GM21723 (cell line): ENCODE measurements at regions not wholly inside any gene's neighbourhood (a gene's known extent, or its start where the extent isn't known, plus 50 kb on each side); places are given as distances from the start of the nearest gene placed in this dataset.

ENCODE experiments used
- ATAC-seq: cut with Tn5 transposase; IDR thresholded peaks from one replicate; pipeline ENCODE4 v1.9.1; 2021; ENCODE audit warnings: mild to moderate bottlenecking, moderate library complexity; ENCODE audit not compliant: unreplicated experiment

DNA sequence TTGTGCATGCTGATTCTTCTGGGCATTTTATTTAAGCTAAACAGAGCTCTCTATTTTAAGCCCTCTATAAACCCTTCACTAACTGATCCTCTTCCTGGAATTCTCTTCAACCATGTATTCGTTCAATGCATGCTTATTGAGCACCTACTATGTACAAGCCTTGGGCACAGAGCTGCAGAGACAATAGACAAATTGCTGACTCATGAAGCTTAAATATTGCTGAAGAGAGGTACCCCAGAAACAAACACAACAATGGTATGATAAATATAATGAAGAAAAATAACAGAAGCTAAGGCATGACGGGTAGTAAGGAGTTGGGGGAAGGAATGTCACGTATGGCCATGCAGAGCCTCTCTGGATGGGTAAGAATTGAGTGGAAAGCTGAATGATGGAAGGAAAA, 222.2 kb downstream of the PPARGC1A start:
- ATAC-seq, result no peak

DNA sequence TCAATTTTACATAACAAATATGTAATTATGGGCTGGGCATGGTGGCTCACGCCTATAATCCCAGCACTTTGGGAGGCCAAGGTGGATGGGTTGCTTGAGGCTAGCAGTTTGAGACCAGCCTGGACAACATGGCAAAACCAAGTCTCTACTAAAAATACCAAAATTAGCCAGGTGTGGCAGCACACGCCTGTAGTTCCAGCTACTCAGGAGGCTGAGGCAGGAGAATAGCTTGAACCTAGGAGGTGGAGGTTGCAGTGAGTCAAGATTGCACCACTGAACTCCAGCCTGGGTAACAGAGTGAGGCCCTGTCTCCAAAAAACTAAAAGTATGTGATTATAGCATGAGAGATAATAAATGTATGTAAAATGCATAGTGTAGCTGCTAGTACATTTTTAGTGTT, 229.0 kb downstream of the PPARGC1A start:
- ATAC-seq, result no peak

DNA sequence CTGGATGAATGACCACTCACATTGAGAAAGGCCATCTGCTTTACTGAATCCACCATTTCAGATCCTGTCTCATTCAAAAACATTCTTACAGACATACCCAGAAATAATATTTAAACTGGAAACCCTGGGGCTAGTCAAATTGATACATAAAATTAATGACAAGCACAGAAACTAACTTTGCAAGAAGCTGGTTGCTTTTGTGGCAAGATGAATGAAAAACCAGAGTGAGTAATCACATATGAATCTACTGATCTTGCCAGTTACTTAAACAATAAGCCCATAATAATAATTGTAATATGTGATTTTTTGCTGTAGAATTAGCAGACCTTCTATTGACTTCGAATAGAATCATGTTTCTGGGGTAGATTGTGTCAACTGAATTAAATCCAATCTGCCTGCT, 235.1 kb downstream of the PPARGC1A start:
- no peak for ATAC-seq

DNA sequence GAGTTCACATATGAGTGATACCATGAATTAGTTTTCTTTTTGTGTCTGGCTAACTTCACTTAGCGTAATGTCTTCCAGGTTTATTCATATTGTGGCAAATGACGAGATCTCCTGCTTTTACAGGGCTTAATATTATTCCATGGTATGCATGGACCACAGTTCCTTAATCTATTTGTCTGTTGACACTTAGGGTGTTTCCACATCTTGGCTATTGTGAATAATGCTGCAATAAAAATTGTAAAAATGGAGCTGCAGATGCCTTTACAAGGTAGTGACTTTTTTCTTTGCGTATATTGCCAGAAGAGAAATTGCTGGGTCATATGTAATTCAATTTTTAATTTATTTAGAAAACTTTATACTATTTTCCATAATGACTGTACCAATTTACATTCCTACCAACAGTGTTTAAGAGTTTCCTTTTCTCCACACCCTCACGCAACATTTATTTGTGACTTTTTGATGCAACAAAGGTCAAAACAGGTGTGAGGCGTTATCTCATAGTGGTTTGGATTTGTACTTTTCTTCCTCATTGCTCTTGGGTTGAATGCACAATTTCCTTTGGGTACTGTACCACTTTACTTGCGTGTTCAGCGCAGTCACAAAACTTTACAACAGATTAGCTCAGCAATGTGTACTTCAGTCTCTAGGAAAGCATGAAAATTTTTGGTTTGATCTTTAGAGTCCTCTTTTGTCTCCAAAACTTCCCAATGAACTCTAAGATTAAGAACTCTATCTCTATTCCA, 240.8 kb downstream of the PPARGC1A start:
- ATAC-seq, result no peak

DNA sequence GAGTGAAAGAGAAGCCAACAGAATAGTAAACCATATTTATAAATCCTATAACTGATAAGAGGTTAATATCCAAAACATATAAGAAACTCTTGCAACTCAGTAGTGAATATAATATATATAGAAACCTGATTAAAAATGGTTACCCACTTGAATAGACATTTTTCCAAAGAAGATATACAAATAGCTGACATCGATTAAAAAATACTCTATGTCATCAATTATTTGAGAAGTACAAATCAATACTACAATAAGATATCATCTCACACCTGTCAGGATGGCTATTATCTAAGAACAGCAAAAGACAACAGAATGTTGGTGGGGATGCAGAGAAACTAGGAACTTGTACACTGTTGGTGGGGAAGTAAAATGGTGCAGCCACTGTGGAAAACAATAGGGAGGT, 254.4 kb downstream of the PPARGC1A start:
- ATAC-seq, result no peak

DNA sequence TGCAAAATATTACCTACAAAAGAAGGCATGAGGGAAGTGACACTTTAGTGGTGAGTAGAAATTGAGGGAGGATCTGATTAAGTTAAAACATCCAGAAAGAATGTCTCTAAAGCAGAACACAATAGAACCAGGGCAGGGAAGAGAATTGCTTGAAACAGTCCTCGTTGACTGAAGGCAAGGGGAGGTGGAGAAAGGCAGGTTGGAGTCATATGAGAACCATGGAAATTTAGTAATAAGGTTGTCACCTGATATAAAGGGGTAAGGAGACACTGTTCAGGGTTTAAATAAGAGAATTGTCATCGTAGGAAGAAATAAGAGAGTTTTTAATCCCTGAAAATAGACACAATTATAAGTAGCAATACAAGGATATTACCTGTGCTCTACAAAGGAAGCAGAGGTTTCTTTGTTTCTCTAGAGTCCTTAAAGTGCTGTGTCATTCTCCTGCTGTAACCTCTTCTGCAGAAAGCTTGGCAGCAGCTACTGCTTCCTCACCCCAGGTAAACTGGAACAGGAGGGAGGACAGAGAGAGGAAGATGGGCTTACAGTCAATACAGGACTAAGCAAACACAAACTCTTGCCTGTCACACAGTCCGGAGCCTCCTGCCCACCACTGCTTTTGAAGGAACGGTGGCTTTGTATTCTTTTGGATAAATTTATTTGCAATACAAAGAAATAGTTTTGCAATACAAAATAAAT, 258.4 kb downstream of the PPARGC1A start:
- ATAC-seq, result no peak

DNA sequence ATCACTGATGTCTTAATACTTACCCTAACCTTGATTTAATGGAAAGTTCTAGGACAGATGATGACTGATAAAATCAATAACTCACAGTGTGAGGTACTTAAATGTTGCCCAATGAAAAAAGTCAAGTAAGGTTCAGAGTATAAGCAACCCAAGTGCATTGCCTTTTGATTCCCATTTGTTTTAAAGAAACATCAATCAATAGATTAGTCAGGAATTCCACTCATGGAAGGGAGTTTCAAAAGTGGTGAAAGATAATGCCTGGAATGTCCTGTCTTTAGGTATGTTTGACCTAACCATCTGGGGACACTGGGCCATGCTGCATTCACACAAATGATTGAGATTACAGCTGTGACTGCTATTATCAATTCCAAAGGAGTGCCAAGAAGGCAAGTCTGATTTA, 259.7 kb downstream of the PPARGC1A start:
- ATAC-seq, result no peak

DNA sequence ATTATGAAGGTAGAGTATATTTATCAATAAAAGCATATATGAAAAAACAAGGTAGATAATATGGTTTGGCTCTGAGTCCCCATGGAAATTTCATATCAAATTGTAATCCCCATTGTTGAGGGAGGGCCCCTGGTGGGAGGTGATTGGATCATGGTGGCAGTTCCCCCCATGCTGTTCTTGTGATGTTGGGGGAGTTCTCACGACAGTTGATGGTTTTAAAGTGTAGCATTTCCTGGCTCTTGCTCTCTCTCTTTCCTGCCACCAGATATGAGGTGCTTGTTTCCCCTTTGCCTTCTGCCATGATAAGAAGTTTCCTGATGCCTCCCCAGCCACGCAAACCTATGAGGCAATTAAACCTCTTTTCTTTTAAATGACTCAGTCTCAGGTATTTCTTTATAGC, 260.4 kb downstream of the PPARGC1A start:
- ATAC-seq, result no peak

DNA sequence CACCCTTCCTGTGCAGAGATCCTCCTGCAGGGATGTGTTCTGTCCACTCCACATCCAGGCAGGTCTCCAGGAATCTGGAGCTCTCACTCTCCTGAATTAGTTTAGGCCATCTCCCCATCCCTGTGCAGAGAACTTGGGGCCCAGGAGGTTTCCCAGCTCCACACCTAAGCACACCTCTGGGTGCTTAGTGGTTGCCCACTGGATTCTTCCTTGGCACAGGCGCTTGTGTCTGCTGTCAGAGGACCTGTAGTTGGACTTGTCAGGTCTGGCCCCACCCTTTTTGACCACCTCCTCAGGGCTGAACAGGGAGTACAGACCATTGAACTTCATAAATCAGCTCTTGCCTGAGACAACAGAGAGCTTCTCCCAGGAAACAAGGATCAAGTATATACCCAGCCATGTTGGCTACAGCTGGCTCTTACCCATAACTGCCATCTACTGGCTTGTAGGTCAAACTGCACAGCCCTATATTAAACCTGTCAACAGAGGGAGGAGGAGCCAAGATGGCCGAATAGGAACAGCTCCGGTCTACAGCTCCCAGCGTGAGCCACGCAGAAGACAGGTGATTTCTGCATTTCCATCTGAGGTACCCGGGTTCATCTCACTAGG, 275.5 kb downstream of the PPARGC1A start:
- ATAC-seq, result no peak

DNA sequence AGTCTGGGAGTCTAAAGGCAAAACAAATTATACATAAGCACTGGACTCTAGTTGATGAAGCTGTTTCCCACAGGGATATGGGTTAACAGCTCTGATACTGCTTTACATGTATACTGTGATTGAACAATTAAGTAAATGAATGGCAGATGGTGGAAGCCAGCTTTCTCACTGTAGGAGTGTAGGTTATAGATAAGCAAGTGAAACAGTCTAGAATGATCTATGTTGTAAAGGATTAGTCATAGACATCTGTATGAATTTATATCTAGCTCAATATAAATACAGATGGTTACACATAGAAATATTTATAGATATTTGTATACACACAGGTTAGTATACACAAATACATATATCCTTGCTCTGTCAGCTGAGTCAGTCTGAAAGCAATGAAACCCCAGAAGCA, 276.1 kb downstream of the PPARGC1A start:
- ATAC-seq, result no peak

DNA sequence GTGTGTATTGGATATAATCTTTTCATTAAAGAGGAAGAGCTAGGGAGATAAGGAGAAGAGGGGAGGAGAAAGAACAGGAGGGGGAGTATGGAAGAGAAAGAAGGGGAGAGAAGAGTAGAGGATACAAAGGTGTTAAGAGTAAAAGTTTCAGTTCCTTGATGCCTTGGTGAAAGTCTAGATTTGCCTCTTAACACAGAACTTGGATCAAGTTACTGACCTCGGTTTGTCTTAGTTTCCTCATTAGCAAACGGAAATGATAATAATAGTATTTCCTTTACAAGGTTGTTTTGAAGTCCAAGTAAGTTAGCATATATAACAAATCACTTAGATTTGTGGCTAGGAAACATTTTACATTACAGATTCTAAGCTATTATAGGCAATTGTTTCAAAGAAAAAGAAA, 287.1 kb downstream of the PPARGC1A start:
- no peak for ATAC-seq

DNA sequence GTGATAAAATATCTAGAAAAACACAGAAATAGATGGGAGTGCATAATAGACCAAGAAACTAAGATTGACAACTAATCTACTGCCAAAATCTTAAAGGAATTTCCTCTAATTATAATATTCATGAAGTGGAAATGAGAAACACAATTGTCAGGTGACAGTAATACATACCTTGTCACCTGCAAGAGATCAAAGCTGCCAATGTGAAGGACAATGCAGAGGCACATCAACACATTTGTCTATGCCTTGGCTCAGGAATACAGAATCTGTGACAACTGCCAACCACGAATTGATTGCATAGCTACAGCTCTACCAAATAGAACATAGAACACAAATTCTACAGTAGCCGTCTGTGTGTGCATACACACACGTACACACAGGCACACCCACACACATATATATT, 295.7 kb downstream of the PPARGC1A start:
- no peak for ATAC-seq

DNA sequence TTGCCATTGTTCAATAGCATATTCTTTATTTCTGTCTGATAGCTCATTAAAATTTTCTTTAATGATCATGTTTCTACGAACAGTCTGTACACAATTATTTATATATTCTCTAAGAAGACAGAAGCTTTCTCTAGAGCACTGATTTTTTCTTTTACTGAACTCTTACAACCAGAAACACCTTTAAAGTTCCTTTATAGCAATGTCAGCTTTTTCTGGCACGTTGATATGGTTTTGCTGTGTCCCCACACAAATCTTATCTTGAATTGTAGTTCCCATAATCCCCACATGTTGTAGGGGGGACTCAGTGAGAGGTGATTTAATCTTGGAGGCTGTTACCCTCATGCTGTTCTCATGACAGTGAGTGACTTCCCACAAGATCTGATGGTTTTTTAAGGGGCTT, 299.4 kb downstream of the PPARGC1A start:
- ATAC-seq, result no peak

DNA sequence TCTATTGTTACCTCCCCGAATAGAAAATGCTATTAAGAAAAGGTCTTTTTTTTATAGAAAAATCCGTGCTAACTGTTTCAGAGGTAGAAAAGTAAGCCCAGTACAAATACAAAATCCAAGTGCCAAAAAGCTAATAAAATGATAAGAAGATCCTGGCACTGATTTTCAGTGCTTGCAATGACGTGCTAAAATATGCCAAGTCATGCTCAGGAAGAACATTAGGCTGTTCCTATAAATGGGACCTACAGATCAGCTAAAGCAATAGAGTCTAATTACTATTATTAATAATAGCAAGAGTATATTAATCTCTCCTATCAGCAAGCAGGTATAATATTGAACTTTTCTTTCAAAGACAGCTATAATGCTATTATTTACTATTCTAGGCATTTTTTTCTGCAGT, 305.8 kb downstream of the PPARGC1A start:
- ATAC-seq, result no peak

DNA sequence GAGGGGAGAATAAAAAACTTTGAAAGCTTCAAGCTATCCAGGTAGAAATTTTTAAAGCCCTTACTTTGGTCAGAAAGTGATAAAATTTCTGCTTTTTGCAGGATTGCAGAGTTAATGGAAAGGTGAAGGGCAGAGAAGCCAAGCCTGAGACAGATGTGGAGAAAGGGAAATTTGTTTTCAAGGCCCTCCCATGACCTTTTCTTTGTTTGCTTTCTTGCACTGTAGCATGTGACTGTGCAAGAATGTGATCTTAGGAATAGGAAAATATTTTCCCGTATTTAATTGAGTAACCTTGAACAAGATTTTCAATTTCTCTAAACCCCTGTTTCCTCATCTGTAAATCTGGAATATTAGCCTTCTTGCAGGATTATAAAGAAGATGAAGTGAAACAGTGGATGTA, 307.2 kb downstream of the PPARGC1A start:
- no peak for ATAC-seq

DNA sequence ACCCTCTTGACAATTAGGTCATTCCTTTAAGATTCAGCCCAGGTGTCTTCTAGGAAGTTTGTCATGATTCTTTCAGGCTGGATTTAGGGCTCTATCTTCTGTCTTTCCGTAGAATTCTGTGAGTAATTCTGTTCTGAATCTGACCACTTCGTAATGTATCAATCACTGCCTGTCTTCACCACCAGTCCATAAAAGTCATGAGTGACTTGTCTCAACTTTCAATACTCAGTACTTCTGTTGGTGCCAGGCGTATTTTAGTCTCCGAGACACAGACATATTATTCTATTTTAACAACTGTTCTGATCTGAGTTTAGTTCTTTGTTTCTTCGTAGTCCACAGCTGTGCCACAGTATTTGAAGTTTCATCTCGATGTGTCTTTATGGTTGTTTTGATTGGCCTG, 310.7 kb downstream of the PPARGC1A start:
- no peak for ATAC-seq

DNA sequence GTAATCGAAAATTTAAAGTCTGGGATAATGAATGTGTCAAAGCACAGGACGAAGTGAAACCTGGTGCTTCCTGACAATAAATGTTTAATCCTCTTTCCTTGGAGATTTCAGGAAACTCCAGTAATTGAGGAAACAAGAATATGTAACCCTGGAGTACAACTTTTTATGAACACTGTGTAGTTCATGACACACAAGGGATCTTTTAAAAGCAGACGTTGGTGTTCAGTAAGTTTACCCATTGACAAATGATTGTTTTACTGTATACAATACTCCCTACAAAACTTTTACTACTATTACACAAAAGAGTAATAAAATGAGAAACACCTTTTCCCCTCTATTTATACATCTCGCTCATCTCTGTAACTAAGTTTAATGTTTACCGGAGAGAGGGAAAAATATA, 312.4 kb downstream of the PPARGC1A start:
- no peak for ATAC-seq

DNA sequence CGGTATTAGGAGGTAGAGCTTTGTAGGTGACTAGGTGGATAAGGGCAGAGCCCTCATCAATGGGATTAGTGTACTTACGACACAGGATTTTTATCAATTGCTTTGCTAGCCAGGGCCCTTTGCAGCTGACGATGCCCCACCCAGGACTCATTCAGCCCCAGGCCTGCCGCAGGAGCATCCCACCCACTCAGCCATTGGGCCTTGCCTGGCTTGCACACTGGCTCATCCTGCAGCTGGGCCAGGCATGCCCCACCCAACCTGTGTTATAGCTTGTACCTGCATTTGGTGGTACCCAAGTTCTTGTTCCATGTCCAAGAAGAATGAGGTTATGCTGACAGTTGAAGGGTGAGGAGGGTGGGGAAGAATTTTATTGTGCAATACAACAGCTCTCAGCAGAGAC, 317.5 kb downstream of the PPARGC1A start:
- ATAC-seq, result no peak

DNA sequence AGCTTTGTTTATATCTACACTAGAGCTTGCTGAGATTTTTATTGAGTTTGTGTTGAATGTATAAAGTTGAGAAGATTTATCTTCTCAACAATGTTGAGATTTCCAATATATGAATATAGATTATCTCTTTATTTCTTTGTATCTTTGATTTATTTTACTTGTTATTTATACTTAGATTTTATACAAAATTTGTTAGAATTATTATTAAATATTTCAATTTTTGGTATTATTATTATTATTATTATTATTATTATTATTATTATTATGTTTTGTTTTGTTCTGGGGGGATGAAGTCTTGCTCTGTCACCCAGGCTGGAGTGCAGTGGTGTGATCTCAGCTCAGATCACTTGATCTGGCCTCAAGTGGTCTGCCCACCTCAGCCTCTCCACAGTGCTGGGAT, 322.5 kb downstream of the PPARGC1A start:
- ATAC-seq, result no peak

DNA sequence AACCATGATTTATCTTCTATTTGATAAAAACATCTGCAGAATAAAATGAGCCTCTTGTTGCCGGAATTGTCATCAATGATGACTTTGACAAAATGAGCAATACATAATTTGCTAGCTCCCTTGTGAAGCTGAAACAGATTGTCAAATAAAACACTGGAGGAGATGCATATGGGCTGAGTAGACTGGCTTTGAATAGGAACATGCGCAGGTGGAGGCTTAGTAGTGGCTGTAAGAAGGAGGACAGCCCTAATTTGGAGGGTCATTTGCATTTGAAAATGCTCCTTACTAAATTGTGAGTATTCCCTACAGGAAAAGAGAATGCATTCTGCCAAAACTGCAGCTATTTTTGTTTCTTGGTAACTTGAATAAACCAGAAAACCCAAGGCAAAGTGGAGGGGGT, 329.1 kb downstream of the PPARGC1A start:
- no peak for ATAC-seq

DNA sequence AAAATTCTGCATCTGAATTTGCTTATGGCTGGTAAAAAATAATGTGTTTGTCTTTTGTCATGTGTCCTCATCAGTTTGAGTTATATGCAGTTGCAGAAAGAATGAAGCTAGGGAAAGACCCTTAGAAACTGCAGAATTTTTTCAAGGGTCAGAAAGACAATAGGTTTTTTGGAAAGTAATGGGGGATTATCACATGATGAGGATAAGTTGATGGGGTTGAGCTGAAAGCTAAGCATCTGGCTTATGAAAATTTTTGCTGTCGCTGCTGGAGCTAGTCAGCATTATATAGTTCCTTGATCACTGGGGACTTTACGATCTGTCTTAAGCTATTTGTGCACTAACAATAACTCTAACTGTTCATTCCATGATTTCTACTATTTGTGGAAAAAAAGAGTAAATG, 331.7 kb downstream of the PPARGC1A start:
- ATAC-seq, result no peak

DNA sequence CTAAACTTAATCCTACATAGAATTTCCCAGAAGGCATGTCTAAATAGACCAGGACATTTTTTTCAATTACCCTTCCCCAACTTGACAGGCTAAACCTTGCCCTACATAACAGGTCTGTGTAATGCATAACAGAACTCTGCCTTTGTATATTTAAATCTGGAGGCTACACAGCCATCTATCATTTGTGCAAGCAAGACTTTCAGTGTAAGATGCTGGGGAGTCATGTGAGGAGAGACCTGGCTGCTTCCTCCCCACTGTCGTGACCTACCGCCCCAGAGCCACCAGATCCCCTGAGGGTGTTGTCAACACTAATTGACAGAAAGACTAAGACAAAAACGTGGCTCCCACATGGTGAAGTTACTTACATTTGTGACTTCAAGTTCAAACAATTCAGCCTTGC, 342.2 kb downstream of the PPARGC1A start:
- no peak for ATAC-seq
